ENCODE measurements at regions not wholly inside any gene's neighbourhood (a gene's known extent, or its start where the extent isn't known, plus 50 kb on each side); places are given as distances from the start of the nearest gene placed in this dataset.
"Not testable (repeated sequence)": the region's sequence is repeated elsewhere in the genome, so short reads cannot be mapped to it uniquely, and the experiment has no call there.

- DNase-seq (ENCODE audit: low read depth), result no peak
These were observed 97.4 kb downstream of the EMB start for GRCh38 chr5:50343715-50344114.

- no peak for DNase-seq (ENCODE audit: low read depth)
These were observed 100.3 kb downstream of the EMB start for GRCh38 chr5:50340757-50341156.

GRCh38 chr5:50330633-50331032, 110.5 kb downstream of the EMB start:
- DNase-seq (ENCODE audit: low read depth), result not testable (repeated sequence)

GRCh38 chr5:50328193-50328729, 112.8 kb downstream of the EMB start:
- DNase-seq (ENCODE audit: low read depth), result no peak

GRCh38 chr5:50325237-50325832, 115.8 kb downstream of the EMB start:
- peak; percentile 19 for DNase-seq (ENCODE audit: low read depth)

- DNase-seq (ENCODE audit: low read depth), result no peak
These were observed 120.8 kb downstream of the EMB start for GRCh38 chr5:50320131-50320749.

- DNase-seq (ENCODE audit: low read depth), result no peak
These were observed 122.9 kb downstream of the EMB start for GRCh38 chr5:50318220-50318619.

- DNase-seq (ENCODE audit: low read depth), result not testable (repeated sequence)
These were observed 134.6 kb downstream of the EMB start for GRCh38 chr5:50306488-50306887.

- peak; percentile 4 for DNase-seq (ENCODE audit: low read depth)
These were observed 138.1 kb downstream of the EMB start for GRCh38 chr5:50302815-50303490.

GRCh38 chr5:50301756-50302155, 139.3 kb downstream of the EMB start:
- DNase-seq (ENCODE audit: low read depth), result no peak

GRCh38 chr5:50300878-50301277, 140.2 kb downstream of the EMB start:
- DNase-seq (ENCODE audit: low read depth), result no peak

GRCh38 chr5:50299896-50300295, 141.2 kb downstream of the EMB start:
- DNase-seq (ENCODE audit: low read depth), result no peak

GRCh38 chr5:50292735-50293394, 148.2 kb downstream of the EMB start:
- no peak for DNase-seq (ENCODE audit: low read depth)

GRCh38 chr5:50280461-50280860, 160.6 kb downstream of the EMB start:
- DNase-seq (ENCODE audit: low read depth), result not testable (repeated sequence)

Measured in iris pigment epithelial cell (primary cell).